ENCODE measurements at regions not wholly inside any gene's neighbourhood (a gene's known extent, or its start where the extent isn't known, plus 50 kb on each side); places are given as distances from the start of the nearest gene placed in this dataset.

DNA sequence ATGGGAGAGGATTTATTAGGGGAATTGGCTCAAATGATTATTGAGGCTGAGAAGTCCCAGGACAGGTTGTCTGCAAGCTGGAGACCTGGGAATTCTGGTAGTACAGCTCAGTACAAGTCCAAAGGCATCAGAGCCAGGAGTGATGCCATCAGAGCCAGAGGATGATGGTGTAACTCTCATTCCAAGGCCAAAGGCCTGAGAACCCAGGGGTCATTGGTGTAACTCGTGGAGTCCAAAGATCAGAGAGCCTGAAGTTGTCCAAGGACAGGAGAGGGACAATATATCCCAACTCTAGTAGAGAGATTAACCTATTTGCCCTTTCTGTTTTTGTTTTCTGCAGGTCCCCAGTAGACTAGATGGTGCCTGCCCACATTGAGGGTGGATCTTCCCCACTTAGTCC, 134.3 kb downstream of the MAP3K21 start:
- TF ChIP-seq CTCF (IDR thresholded peaks at IDR 0.05; ENCODE audit: poor library complexity), result no peak
- no peak for TF ChIP-seq EZH2 (IDR thresholded peaks at IDR 0.05; ENCODE audit: borderline replicate concordance)
- TF ChIP-seq EZH2phosphoT487 (IDR thresholded peaks at IDR 0.05; ENCODE audit: low read depth, severe bottlenecking, unreplicated experiment), result no peak
